Endothelial cell of umbilical vein (primary cell): ENCODE measurements at regions not wholly inside any gene's neighbourhood (a gene's known extent, or its start where the extent isn't known, plus 50 kb on each side); places are given as distances from the start of the nearest gene placed in this dataset.

Source experiments
- MYC ChIP-seq: IDR thresholded peaks from one replicate; pipeline ENCODE4 v1.6.1; 2011; ENCODE audit warnings: mild to moderate bottlenecking, low read depth, low read length
- POLR2A ChIP-seq: IDR thresholded peaks from 2 replicates; pipeline ENCODE4 v1.6.1; 2012; ENCODE audit warnings: low read depth, mild to moderate bottlenecking, control low read depth, low read length
- TF ChIP-seq, protein P1 (sequence below), 2 donors: IDR thresholded peaks; 1 replicate in 1 of 2; 2 replicates in 1 of 2; pipeline ENCODE4 v1.5.1; 2011; ENCODE audit warnings: low read length in 2 of 2, mild to moderate bottlenecking in 2 of 2, moderate library complexity in 2 of 2, control low read depth in 1 of 2, inconsistent platforms in 1 of 2, low read depth in 1 of 2; ENCODE audit not compliant: insufficient read depth in 1 of 2; ENCODE audit errors: extremely low read depth in 1 of 2

DNA sequence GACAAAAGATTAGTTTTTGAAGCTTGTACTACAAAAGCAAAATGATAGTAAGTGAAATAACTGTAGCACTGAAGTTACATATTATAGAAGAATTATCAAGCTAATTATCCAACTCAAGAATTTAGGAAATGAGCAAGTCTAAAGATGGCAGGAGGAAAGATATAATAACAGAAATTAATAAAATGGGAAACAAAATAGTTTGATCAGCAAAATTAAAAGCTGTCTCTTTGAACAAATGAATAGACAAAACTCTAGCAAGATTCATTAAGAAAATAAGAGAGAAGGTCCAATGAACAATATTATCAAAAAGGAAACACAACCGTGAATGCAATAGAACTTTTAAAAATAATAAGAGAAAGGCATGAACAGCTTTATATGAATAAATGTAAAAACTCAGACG, 224.3 kb upstream of the IRX5 start:
- TF ChIP-seq, protein P1, sequence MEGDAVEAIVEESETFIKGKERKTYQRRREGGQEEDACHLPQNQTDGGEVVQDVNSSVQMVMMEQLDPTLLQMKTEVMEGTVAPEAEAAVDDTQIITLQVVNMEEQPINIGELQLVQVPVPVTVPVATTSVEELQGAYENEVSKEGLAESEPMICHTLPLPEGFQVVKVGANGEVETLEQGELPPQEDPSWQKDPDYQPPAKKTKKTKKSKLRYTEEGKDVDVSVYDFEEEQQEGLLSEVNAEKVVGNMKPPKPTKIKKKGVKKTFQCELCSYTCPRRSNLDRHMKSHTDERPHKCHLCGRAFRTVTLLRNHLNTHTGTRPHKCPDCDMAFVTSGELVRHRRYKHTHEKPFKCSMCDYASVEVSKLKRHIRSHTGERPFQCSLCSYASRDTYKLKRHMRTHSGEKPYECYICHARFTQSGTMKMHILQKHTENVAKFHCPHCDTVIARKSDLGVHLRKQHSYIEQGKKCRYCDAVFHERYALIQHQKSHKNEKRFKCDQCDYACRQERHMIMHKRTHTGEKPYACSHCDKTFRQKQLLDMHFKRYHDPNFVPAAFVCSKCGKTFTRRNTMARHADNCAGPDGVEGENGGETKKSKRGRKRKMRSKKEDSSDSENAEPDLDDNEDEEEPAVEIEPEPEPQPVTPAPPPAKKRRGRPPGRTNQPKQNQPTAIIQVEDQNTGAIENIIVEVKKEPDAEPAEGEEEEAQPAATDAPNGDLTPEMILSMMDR (IDR thresholded peaks at IDR 0.05; ENCODE audit: extremely low read depth in 1 of 2, insufficient read depth in 1 of 2, low read depth in 1 of 2, low read length in 2 of 2): no peak
- no peak for TF ChIP-seq MYC
- TF ChIP-seq POLR2A: no peak
